K562 (cell line): ENCODE measurements at regions not wholly inside any gene's neighbourhood (a gene's known extent, or its start where the extent isn't known, plus 50 kb on each side); places are given as distances from the start of the nearest gene placed in this dataset.
"Not testable (repeated sequence)": the region's sequence is repeated elsewhere in the genome, so short reads cannot be mapped to it uniquely, and the experiment has no call there.

ENCODE experiments used
- BCL6 ChIP-seq: fragments of 250-450 bp; sonication (Bioruptor Pico); IDR thresholded peaks from 2 replicates; pipeline ENCODE4 v1.4.0; 2020
- NFYB ChIP-seq: IDR thresholded peaks from 2 replicates; pipeline ENCODE4 v1.6.1; 2011; ENCODE audit warnings: mild to moderate bottlenecking, moderate library complexity; ENCODE audit not compliant: insufficient read length; ENCODE audit errors: extremely low read depth
- PKNOX1 ChIP-seq: fragments of 450-650 bp; IDR thresholded peaks from 2 replicates; pipeline ENCODE4 v1.6.1; 2016

GRCh38 chr4:34434377-34434776, 1809.9 kb downstream of the ARAP2 start:
- TF ChIP-seq NFYB, BCL6, PKNOX1: not testable (repeated sequence)
